SK-N-SH treated with all-trans-retinoic acid at 6 μM for 48 hours (cell line): ENCODE measurements at regions not wholly inside any gene's neighbourhood (a gene's known extent, or its start where the extent isn't known, plus 50 kb on each side); places are given as distances from the start of the nearest gene placed in this dataset.

Experiments
- BACH2 ChIP-seq: fragments of 250-450 bp; sonication (Bioruptor Pico); IDR thresholded peaks from 2 replicates; pipeline ENCODE4 v1.9.0; 2021; ENCODE audit warnings: mild to moderate bottlenecking, borderline replicate concordance
- RARB ChIP-seq: fragments of 250-450 bp; sonication (Bioruptor Pico); IDR thresholded peaks from 2 replicates; pipeline ENCODE4 v1.8.0; 2021; ENCODE audit warnings: mild to moderate bottlenecking, moderate library complexity
- ZNF565 ChIP-seq: fragments of 450-650 bp; formaldehyde crosslinking; conservative IDR thresholded peaks from 2 replicates; pipeline ENCODE4 v1.5.0; 2020; ENCODE audit warnings: low read depth, mild to moderate bottlenecking, moderate library complexity

GRCh38 chr2:13002536-13003331 is 286.0 kb downstream of the TRIB2 start:
- no peak for TF ChIP-seq ZNF565 (CRISPR knock-in tag)
- no peak for TF ChIP-seq BACH2 (CRISPR knock-in tag)
- TF ChIP-seq RARB (CRISPR knock-in tag) = no peak
